ENCODE measurements at regions not wholly inside any gene's neighbourhood (a gene's known extent, or its start where the extent isn't known, plus 50 kb on each side); places are given as distances from the start of the nearest gene placed in this dataset.

DNA sequence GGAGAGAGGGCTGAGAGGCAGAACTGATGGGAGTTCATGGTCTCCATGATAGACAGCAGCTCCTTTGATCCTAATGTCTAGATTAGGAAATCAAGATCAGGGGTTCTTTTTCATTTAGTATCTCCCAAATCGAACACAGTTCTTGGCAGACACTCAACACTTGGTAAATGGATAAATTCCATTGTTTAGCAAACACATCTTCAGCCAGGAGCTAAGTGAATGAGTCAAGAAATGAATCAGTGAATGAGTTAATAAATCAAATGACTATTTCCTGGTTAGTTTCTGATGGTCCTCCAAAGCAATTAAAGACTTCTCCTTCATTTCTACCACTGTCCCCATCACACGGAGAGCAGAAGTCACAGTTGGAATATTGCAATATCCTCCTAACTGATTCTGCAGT is 120.0 kb upstream of the SHISA3 start:
- H3K4me2 ChIP-seq (ENCODE audit: insufficient read depth, low read length): no peak overlapping the region
- ChIA-PET POLR2A (no interaction called here), CTCF (interaction anchor here (1.6 to 11.2 kb wide), 2 partner anchors 94 to 243 kb away, joined by 9 to 181 read pairs; no protein-coding TSS in a partner anchor)
- dilution Hi-C loops (cut with MboI; ENCODE audit: extremely low pct_ligation_motif_present, low sequenced_read_pairs) (no loop called here), intact Hi-C loops (cut with micrococcal nuclease) (no loop called here)
- no peaks in the 10 kb centered on the region for H3K36me3 ChIP-seq (ENCODE audit: control insufficient read depth in 2 of 2, extremely low read depth in 1 of 2, insufficient read depth in 2 of 2, low read length in 2 of 2)
- H4K20me1 ChIP-seq (replicated peaks; ENCODE audit: control insufficient read depth, extremely low read depth, insufficient read depth, low read length): no peaks in the 10 kb centered on the region
- H3K27ac ChIP-seq (ENCODE audit: insufficient read depth, low read depth, low read length): no peak overlapping the region
- FAIRE-seq (no peak), DNase-seq (ENCODE audit: low read depth, low spot score) (no peak)
- peaks cover 2% of the 10 kb centered on the region for H3K4me1 ChIP-seq (ENCODE audit: control insufficient read depth, extremely low read depth, insufficient read depth, low read length)
- TF ChIP-seq JUN (IDR thresholded peaks at IDR 0.05; ENCODE audit: borderline replicate concordance, insufficient read depth, insufficient read length, low read depth) (no peak), GATA2 (IDR thresholded peaks at IDR 0.05; ENCODE audit: insufficient read depth, insufficient read length, low read depth, low read length) (no peak), FOS (IDR thresholded peaks at IDR 0.05; ENCODE audit: borderline replicate concordance, insufficient read depth, low read length) (no peak), EZH2 (IDR thresholded peaks at IDR 0.05; ENCODE audit: borderline replicate concordance, low read depth, low read length, severe bottlenecking) (no peak), MYC (IDR thresholded peaks at IDR 0.05; ENCODE audit: low read depth, low read length) (no peak), POLR2AphosphoS5 (IDR thresholded peaks at IDR 0.05; ENCODE audit: insufficient read depth, low read depth, low read length) (no peak), POLR2A (IDR thresholded peaks at IDR 0.05; ENCODE audit: low read depth, low read length) (no peak)
- TF ChIP-seq, protein P1, sequence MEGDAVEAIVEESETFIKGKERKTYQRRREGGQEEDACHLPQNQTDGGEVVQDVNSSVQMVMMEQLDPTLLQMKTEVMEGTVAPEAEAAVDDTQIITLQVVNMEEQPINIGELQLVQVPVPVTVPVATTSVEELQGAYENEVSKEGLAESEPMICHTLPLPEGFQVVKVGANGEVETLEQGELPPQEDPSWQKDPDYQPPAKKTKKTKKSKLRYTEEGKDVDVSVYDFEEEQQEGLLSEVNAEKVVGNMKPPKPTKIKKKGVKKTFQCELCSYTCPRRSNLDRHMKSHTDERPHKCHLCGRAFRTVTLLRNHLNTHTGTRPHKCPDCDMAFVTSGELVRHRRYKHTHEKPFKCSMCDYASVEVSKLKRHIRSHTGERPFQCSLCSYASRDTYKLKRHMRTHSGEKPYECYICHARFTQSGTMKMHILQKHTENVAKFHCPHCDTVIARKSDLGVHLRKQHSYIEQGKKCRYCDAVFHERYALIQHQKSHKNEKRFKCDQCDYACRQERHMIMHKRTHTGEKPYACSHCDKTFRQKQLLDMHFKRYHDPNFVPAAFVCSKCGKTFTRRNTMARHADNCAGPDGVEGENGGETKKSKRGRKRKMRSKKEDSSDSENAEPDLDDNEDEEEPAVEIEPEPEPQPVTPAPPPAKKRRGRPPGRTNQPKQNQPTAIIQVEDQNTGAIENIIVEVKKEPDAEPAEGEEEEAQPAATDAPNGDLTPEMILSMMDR (IDR thresholded peaks at IDR 0.05; ENCODE audit: extremely low read depth in 1 of 2, insufficient read depth in 1 of 2, low read depth in 1 of 2, low read length in 2 of 2): no peak
- TF ChIP-seq, protein P2, sequence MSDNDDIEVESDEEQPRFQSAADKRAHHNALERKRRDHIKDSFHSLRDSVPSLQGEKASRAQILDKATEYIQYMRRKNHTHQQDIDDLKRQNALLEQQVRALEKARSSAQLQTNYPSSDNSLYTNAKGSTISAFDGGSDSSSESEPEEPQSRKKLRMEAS (IDR thresholded peaks at IDR 0.05; ENCODE audit: insufficient read depth, insufficient read length): no peak
- no peak overlapping the region for H2AFZ ChIP-seq (ENCODE audit: low read depth, low read length)
- no peaks in the 10 kb centered on the region for H3K9me1 ChIP-seq (replicated peaks; ENCODE audit: control insufficient read depth, extremely low read depth, insufficient read depth, low read length)
- H3K4me3 ChIP-seq (replicated peaks in 1 of 3; ENCODE audit: insufficient read depth in 1 of 3, low read depth in 1 of 3, low read length in 3 of 3): no peak overlapping the region
- no peaks in the 10 kb centered on the region for H3K79me2 ChIP-seq (ENCODE audit: control insufficient read depth, insufficient read depth, low read length)
- H3K9ac ChIP-seq (replicated peaks; ENCODE audit: extremely low read depth, insufficient read depth, low read length): no peak overlapping the region
- no peaks in the 10 kb centered on the region for H3K27me3 ChIP-seq (ENCODE audit: control insufficient read depth in 2 of 2, insufficient read depth in 2 of 2, low read length in 2 of 2)
- no peaks in the 10 kb centered on the region for H3K9me3 ChIP-seq (replicated peaks; ENCODE audit: control insufficient read depth, insufficient read depth, low read length)
- BruUV-seq (replicated peaks): no TSS peak

Measured in endothelial cell of umbilical vein (primary cell).